Stomach (tissue), 8 donors: ENCODE measurements at regions not wholly inside any gene's neighbourhood (a gene's known extent, or its start where the extent isn't known, plus 50 kb on each side); places are given as distances from the start of the nearest gene placed in this dataset.
A peak's percentile ranks its signal among the peaks of the same experiment; 100 is the strongest.

Experiments used
- DNase-seq, 2 donors: peaks; one replicate each; pipeline versions ENCODE4 v3.0.0 to v3.0.0-alpha.2; 2013 to 2019
- H3K27ac ChIP-seq, 5 donors: fragments of 200-600 bp in 4 of 5; sonication (generic) in 4 of 5; one replicate each; pipeline ENCODE4 v1.5.1; 2013 to 2019; ENCODE audit warnings: mild to moderate bottlenecking in 1 of 5, moderate library complexity in 1 of 5
- H3K27me3 ChIP-seq, 3 donors: fragments of 200-600 bp; sonication (generic); one replicate each; pipeline ENCODE4 v1.5.1; 2017 to 2019; ENCODE audit warnings: mixed run types in 1 of 3
- H3K36me3 ChIP-seq, 4 donors: fragments of 200-600 bp; sonication (generic); 1 replicate in 3 of 4; 2 replicates in 1 of 4; pipeline ENCODE4 v1.5.1; 2016 to 2019
- H3K4me1 ChIP-seq, 4 donors: fragments of 200-600 bp; sonication (generic); one replicate each; pipeline ENCODE4 v1.5.1; 2016 to 2019
- H3K4me3 ChIP-seq, 4 donors: fragments of 200-600 bp; sonication (generic) in 3 of 4; one replicate each; pipeline ENCODE4 v1.5.1; 2016 to 2019; ENCODE audit warnings: mild to moderate bottlenecking in 1 of 4
- H3K9me3 ChIP-seq, 4 donors: fragments of 200-600 bp; sonication (generic); one replicate each; pipeline ENCODE4 v1.5.1; 2016 to 2019
- EP300 ChIP-seq: sonication (generic); formaldehyde crosslinking; IDR thresholded peaks from one replicate; pipeline ENCODE4 v1.6.1; 2017; ENCODE audit warnings: antibody characterized with exemption
- POLR2A ChIP-seq, 4 donors: fragments of 450-650 bp; IDR thresholded peaks; one replicate each; pipeline ENCODE4 v1.6.1; 2016; ENCODE audit warnings: antibody characterized with exemption in 4 of 4, control low read depth in 2 of 4, mild to moderate bottlenecking in 1 of 4, moderate library complexity in 1 of 4
- POLR2AphosphoS5 ChIP-seq, 3 donors: sonication (generic); formaldehyde crosslinking; IDR thresholded peaks; one replicate each; pipeline ENCODE4 v1.6.1; 2016; ENCODE audit warnings: antibody characterized with exemption in 3 of 3
- WGBS, 5 donors: extraction: QIAGEN DNeasy Blood & Tissue Kit in 3 of 5; methylation state at CpG; one replicate each; pipeline versions ENCODE4 v1.1.5 to v1.1.7; 2013 to 2018; 5-methylcytosine and 5-hydroxymethylcytosine counted together
- intact Hi-C: fragments of 100-400 bp; cut with DNase I; formaldehyde crosslinking; loops from one replicate; pipeline ENCODE4 v1.15.1; 2023; ENCODE audit warnings: low total_unique reads
- TF ChIP-seq, protein P1 (sequence below), 7 experiments: fragments of 450-650 bp in 4 of 7; fragments of 200-600 bp in 3 of 7; sonication (generic) in 3 of 7; IDR thresholded peaks; one replicate each; pipeline ENCODE4 v1.5.1; 2016 to 2019; ENCODE audit warnings: antibody characterized with exemption in 7 of 7, control low read depth in 2 of 7, mild to moderate bottlenecking in 1 of 7
- donor health status: healthy with polysubstance abuse.
- donor health status: Bipolar disorder and iron deficiency.
- donor health status: healthy.

DNA sequence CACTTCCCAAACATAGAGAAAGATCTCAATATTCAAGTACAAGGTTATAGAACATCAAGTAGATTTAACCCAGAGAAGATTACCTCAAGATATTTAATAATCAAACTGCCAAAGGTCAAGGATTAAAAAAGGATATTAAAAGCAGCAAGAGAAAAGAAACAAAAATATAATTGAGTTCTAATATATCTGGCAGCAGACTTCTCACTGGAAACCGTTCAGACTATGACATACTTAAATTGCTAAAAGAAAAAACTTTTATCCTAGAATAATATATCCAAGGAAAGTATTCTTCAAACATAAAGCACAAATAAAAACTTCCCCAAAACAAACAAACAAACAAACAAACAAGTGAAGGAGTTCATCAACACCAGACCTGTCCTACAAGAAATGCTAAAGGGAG lies 92.4 kb downstream of the FSCB start:
- Histone ChIP-seq H3K27ac (no peak overlapping the region), H3K36me3 (no peaks in the 10 kb centered on the region), H3K9me3 (peaks cover 0 to 31% (median 14%) of the 10 kb centered on the region in 4 donors), H3K4me3 (no peak overlapping the region), H3K4me1 (no peaks in the 10 kb centered on the region), H3K27me3 (no peaks in the 10 kb centered on the region)
- TF ChIP-seq, protein P1, sequence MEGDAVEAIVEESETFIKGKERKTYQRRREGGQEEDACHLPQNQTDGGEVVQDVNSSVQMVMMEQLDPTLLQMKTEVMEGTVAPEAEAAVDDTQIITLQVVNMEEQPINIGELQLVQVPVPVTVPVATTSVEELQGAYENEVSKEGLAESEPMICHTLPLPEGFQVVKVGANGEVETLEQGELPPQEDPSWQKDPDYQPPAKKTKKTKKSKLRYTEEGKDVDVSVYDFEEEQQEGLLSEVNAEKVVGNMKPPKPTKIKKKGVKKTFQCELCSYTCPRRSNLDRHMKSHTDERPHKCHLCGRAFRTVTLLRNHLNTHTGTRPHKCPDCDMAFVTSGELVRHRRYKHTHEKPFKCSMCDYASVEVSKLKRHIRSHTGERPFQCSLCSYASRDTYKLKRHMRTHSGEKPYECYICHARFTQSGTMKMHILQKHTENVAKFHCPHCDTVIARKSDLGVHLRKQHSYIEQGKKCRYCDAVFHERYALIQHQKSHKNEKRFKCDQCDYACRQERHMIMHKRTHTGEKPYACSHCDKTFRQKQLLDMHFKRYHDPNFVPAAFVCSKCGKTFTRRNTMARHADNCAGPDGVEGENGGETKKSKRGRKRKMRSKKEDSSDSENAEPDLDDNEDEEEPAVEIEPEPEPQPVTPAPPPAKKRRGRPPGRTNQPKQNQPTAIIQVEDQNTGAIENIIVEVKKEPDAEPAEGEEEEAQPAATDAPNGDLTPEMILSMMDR (IDR thresholded peaks at IDR 0.05), result no peak
- TF ChIP-seq POLR2A (IDR thresholded peaks at IDR 0.05) (no peak), EP300 (no peak), POLR2AphosphoS5 (IDR thresholded peaks at IDR 0.05) (no peak)
- 75 to 85% (median 81%) methylated on average over 1 of the region's 1 CpG for WGBS, 5 donors
- no peak for DNase-seq
- intact Hi-C loops, result no loop called here

DNA sequence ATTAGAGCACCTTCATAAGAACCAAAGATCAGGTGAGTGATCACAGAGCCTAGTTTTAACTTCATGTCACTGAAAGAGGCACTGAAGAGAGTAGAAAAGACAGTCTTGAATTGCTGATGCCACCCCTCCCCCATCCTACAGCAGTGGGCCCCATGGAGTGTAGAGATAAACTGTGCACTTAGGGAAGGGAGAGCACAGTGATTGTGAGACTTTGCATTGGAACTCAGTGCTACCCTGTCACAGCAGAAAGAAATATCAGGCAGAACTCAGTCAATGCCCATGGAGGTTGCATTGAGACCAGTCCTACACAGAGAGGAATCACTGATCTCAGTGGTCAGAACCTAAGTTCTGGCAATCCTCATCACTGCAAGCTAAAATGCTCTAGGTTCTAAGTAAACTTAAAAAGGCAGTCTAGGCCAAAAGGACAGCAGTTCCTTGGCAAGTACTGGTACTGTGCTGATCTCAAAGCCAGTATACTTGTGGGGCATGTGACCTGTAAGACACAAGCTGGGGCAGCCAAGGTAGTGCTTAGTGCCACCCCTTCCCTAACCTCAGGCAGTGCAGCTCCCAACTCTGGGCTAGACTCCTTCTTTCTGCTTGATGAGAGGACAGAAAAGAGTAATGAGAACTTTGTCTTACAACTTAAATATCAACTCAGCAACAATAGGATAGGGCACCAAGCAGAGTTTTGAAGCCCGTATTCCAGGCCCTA lies 94.1 kb downstream of the FSCB start:
- Histone ChIP-seq H3K27me3 (no peaks in the 10 kb centered on the region), H3K9me3 (peaks cover 0 to 18% (median 7%) of the 10 kb centered on the region in 4 donors), H3K27ac (no peak overlapping the region), H3K4me1 (no peaks in the 10 kb centered on the region), H3K36me3 (no peaks in the 10 kb centered on the region), H3K4me3 (no peak overlapping the region)
- TF ChIP-seq POLR2AphosphoS5 (IDR thresholded peaks at IDR 0.05) (no peak), EP300 (no peak), POLR2A (IDR thresholded peaks at IDR 0.05) (no peak)
- TF ChIP-seq, protein P1 (IDR thresholded peaks at IDR 0.05), result no peak
- intact Hi-C loops, result no loop called here
- WGBS, 5 donors, result 64 to 79% (median 75%) methylated on average over 1 of the region's 1 CpG
- no peak for DNase-seq

DNA sequence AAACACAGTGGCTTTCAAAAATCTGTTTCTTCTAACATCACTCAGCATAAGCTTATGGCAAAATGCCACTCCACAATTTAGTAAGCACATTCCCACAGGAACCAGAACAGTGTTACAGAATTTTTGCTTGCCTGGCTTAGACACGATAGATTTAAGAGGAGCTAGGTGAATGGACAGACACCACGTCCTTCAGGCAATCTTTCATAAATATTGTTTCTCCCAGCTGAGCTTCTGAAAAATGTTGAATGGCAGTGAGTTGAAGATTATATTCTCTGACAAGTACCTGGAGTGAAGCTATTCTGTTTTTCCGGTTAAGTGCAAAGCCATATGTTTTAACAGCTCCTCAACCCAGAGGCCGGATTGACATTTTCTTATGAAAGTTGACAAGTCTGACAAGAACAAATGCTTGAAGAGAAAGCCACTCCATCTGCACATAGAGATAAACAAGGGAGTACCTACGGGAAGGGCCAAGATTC lies 102.0 kb downstream of the FSCB start:
- no peaks in the 10 kb centered on the region for H3K4me1 ChIP-seq
- no peaks in the 10 kb centered on the region for H3K36me3 ChIP-seq
- peak in 1 of 2 donors; percentile 10 for DNase-seq
- H3K9me3 ChIP-seq, result no peaks in the 10 kb centered on the region
- H3K4me3 ChIP-seq, result no peak overlapping the region
- H3K27ac ChIP-seq, result no peak overlapping the region
- H3K27me3 ChIP-seq, result no peaks in the 10 kb centered on the region
- 42 to 61% (median 50%) methylated on average over 5 of the region's 5 CpGs for WGBS, 5 donors
- intact Hi-C loops, result no loop called here
- TF ChIP-seq POLR2AphosphoS5 (IDR thresholded peaks at IDR 0.05) (no peak), EP300 (no peak), POLR2A (IDR thresholded peaks at IDR 0.05) (no peak)
- TF ChIP-seq, protein P1 (IDR thresholded peaks at IDR 0.05), result no peak

DNA sequence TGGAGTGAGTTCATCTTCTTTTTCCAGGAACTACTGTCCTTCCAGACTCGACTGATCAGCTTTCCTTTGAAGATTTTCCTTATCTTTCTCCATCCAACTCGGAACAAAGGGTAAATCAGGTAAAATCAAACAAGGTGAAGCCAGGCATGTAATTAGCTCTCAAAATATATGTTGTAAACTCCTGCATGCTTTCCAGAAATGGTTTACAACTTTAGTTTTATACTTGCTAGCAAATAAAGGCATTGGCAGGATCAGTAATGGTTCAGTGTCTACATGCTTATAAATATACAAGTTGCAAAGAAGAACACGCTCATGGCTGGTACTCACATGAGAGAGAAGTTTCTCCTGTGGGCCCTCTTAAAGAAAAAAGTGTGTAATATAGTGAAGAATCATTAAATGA lies 102.5 kb downstream of the FSCB start:
- Histone ChIP-seq H3K36me3 (no peaks in the 10 kb centered on the region), H3K27ac (no peak overlapping the region), H3K4me1 (no peaks in the 10 kb centered on the region), H3K27me3 (no peaks in the 10 kb centered on the region), H3K4me3 (no peak overlapping the region), H3K9me3 (no peaks in the 10 kb centered on the region)
- no peak for DNase-seq
- 40 to 56% (median 46%) methylated on average over 3 of the region's 3 CpGs for WGBS, 5 donors
- no peak for TF ChIP-seq POLR2A (IDR thresholded peaks at IDR 0.05)
- no peak for TF ChIP-seq EP300
- no peak for TF ChIP-seq POLR2AphosphoS5 (IDR thresholded peaks at IDR 0.05)
- intact Hi-C loops, result no loop called here

DNA sequence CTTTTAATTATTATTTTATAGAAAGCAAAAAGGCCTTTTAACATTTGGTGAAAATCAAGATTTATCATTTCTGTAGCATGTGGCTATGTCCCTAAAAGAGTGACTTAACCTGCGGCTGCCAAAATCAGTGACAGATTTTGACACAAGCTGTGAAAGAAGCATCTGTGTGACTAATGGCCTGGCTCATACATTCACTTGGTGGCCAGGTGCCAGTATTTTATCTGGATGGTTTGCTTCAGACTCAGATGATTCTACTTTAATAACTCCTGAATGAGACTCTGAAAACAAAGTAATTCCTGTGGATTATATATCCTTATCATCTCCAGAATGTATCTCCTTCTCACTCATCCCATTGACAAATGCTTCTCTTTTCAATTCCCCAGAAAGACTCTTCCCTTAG lies 103.0 kb downstream of the FSCB start:
- H3K4me1 ChIP-seq, result no peaks in the 10 kb centered on the region
- DNase-seq, result no peak
- H3K36me3 ChIP-seq, result no peaks in the 10 kb centered on the region
- TF ChIP-seq, protein P1 (IDR thresholded peaks at IDR 0.05), result no peak
- TF ChIP-seq POLR2A (IDR thresholded peaks at IDR 0.05), result no peak
- no peaks in the 10 kb centered on the region for H3K27me3 ChIP-seq
- WGBS, 5 donors, result 70 to 94% (median 88%) methylated on average over 1 of the region's 1 CpG
- H3K27ac ChIP-seq, result no peak overlapping the region
- H3K9me3 ChIP-seq, result peaks cover 0 to 2% (median 0%) of the 10 kb centered on the region in 4 donors
- intact Hi-C loops, result no loop called here
- H3K4me3 ChIP-seq, result no peak overlapping the region
